HEK293 (cell line): ENCODE measurements at regions not wholly inside any gene's neighbourhood (a gene's known extent, or its start where the extent isn't known, plus 50 kb on each side); places are given as distances from the start of the nearest gene placed in this dataset.

Source experiments
- CTCF ChIA-PET: fragments of 350-600 bp; formaldehyde crosslinking; extraction: SDS; loops from one replicate; lab custom pipeline; 2021; ENCODE audit warnings: antibody characterized with exemption; lab: Yijun Ruan, JAX
- POLR2A ChIA-PET: fragments of 300-600 bp; formaldehyde crosslinking; extraction: SDS; loops from one replicate; lab custom pipeline; 2020; ENCODE audit warnings: antibody characterized with exemption, inconsistent platforms; lab: Yijun Ruan, JAX
- H3K27ac ChIP-seq: fragments of 200-500 bp; sonication (Bioruptor generic); 2 replicates; pipeline ENCODE4 v1.5.1; 2014; ENCODE audit warnings: low read depth, low read length, control low read depth, inconsistent platforms; ENCODE audit errors: extremely low read depth
- H3K36me3 ChIP-seq, 2 experiments: fragments of 200-500 bp in 1 of 2; sonication (Bioruptor generic) in 1 of 2; 1 replicate in 1 of 2; 2 replicates in 1 of 2; pipeline ENCODE4 v1.5.1; 2014 to 2017; ENCODE audit warnings: inconsistent platforms in 2 of 2, low read length in 2 of 2; ENCODE audit not compliant: control insufficient read depth in 2 of 2, insufficient read depth in 1 of 2
- H3K4me1 ChIP-seq: fragments of 200-500 bp; sonication (Bioruptor generic); 2 replicates; pipeline ENCODE4 v1.5.1; 2014; ENCODE audit warnings: mild to moderate bottlenecking, low read length, inconsistent platforms; ENCODE audit not compliant: control insufficient read depth, insufficient read depth
- H3K4me3 ChIP-seq: 2 replicates; pipeline ENCODE4 v1.5.1; 2011; ENCODE audit warnings: low read depth, mild to moderate bottlenecking, control low read depth, low read length, moderate library complexity
- H3K9me3 ChIP-seq: fragments of 200-500 bp; sonication (Bioruptor generic); 2 replicates; pipeline ENCODE4 v1.5.1; 2014; ENCODE audit warnings: low read depth, low read length, inconsistent platforms; ENCODE audit not compliant: control insufficient read depth, insufficient read depth
- HOXC10 ChIP-seq: sonication (generic); formaldehyde crosslinking; IDR thresholded peaks from 2 replicates; pipeline ENCODE4 v1.8.1; 2023; ENCODE audit warnings: mild to moderate bottlenecking, missing genetic modification reagents
- PBX3 ChIP-seq: sonication (generic); formaldehyde crosslinking; IDR thresholded peaks from 2 replicates; pipeline ENCODE4 v1.8.1; 2022; ENCODE audit warnings: mild to moderate bottlenecking, moderate library complexity, missing genetic modification reagents
- PRDM10 ChIP-seq: fragments of 450-650 bp; formaldehyde crosslinking; IDR thresholded peaks from 2 replicates; pipeline ENCODE4 v1.5.1; 2016; ENCODE audit warnings: missing biosample characterization, missing genetic modification characterization
- RBAK ChIP-seq: fragments of 450-650 bp; formaldehyde crosslinking; IDR thresholded peaks from 2 replicates; pipeline ENCODE4 v1.5.1; 2016; ENCODE audit warnings: missing biosample characterization, missing genetic modification characterization
- SALL2 ChIP-seq: fragments of 450-650 bp; formaldehyde crosslinking; IDR thresholded peaks from 2 replicates; pipeline ENCODE4 v1.5.0; 2017; ENCODE audit warnings: missing biosample characterization, mild to moderate bottlenecking, missing genetic modification characterization, borderline replicate concordance
- SETDB1 ChIP-seq: IDR thresholded peaks from one replicate; pipeline ENCODE4 v1.6.1; 2017; ENCODE audit warnings: mild to moderate bottlenecking, low read length, moderate library complexity, mixed read lengths; ENCODE audit not compliant: insufficient read length
- SP2 ChIP-seq: fragments of 450-650 bp; formaldehyde crosslinking; IDR thresholded peaks from 2 replicates; pipeline ENCODE4 v1.5.1; 2016; ENCODE audit warnings: missing biosample characterization, missing genetic modification characterization
- TSHZ1 ChIP-seq: fragments of 450-650 bp; formaldehyde crosslinking; IDR thresholded peaks from 2 replicates; pipeline ENCODE4 v1.5.1; 2016; ENCODE audit warnings: missing biosample characterization, missing genetic modification characterization, borderline replicate concordance
- ZFHX2 ChIP-seq: fragments of 450-650 bp; formaldehyde crosslinking; conservative IDR thresholded peaks from 2 replicates; pipeline ENCODE4 v1.5.1; 2016; ENCODE audit warnings: missing biosample characterization, missing genetic modification characterization
- ZFP3 ChIP-seq: fragments of 450-650 bp; formaldehyde crosslinking; IDR thresholded peaks from 2 replicates; pipeline ENCODE4 v1.5.1; 2016; ENCODE audit warnings: low read depth, missing biosample characterization, missing genetic modification characterization
- ZNF114 ChIP-seq: fragments of 450-650 bp; formaldehyde crosslinking; IDR thresholded peaks from 2 replicates; pipeline ENCODE4 v1.5.0; 2017; ENCODE audit warnings: missing biosample characterization, missing genetic modification characterization
- ZNF16 ChIP-seq: fragments of 450-650 bp; formaldehyde crosslinking; IDR thresholded peaks from 2 replicates; pipeline ENCODE4 v1.5.1; 2016; ENCODE audit warnings: low read depth, missing biosample characterization, missing genetic modification characterization
- ZNF184 ChIP-seq: fragments of 450-650 bp; IDR thresholded peaks from 2 replicates; pipeline ENCODE4 v1.5.1; 2018; ENCODE audit warnings: missing biosample characterization, mild to moderate bottlenecking, missing genetic modification characterization
- ZNF2 ChIP-seq: fragments of 450-650 bp; formaldehyde crosslinking; IDR thresholded peaks from 2 replicates; pipeline ENCODE4 v1.5.1; 2016; ENCODE audit warnings: missing biosample characterization, missing genetic modification characterization
- ZNF239 ChIP-seq: fragments of 450-650 bp; formaldehyde crosslinking; IDR thresholded peaks from 2 replicates; pipeline ENCODE4 v1.5.1; 2016; ENCODE audit warnings: missing biosample characterization, missing genetic modification characterization
- ZNF311 ChIP-seq: fragments of 450-650 bp; formaldehyde crosslinking; IDR thresholded peaks from 2 replicates; pipeline ENCODE4 v1.5.1; 2017; ENCODE audit warnings: missing biosample characterization, missing genetic modification characterization, borderline replicate concordance
- ZNF335 ChIP-seq: fragments of 450-650 bp; formaldehyde crosslinking; conservative IDR thresholded peaks from 2 replicates; pipeline ENCODE4 v1.5.1; 2016; ENCODE audit warnings: missing biosample characterization, missing genetic modification characterization
- ZNF350 ChIP-seq: fragments of 450-650 bp; formaldehyde crosslinking; IDR thresholded peaks from 2 replicates; pipeline ENCODE4 v1.5.0; 2017; ENCODE audit warnings: missing biosample characterization, mild to moderate bottlenecking, missing genetic modification characterization
- ZNF529 ChIP-seq: fragments of 450-650 bp; formaldehyde crosslinking; IDR thresholded peaks from 2 replicates; pipeline ENCODE4 v1.5.1; 2017; ENCODE audit warnings: missing genetic modification characterization, missing biosample characterization; ENCODE audit not compliant: insufficient replicate concordance
- ZNF558 ChIP-seq: fragments of 450-650 bp; formaldehyde crosslinking; IDR thresholded peaks from 2 replicates; pipeline ENCODE4 v1.5.1; 2016; ENCODE audit warnings: missing biosample characterization, missing genetic modification characterization
- ZNF580 ChIP-seq: fragments of 450-650 bp; formaldehyde crosslinking; IDR thresholded peaks from 2 replicates; pipeline ENCODE4 v1.5.1; 2016; ENCODE audit warnings: missing biosample characterization, missing genetic modification characterization
- ZNF639 ChIP-seq: fragments of 450-650 bp; formaldehyde crosslinking; IDR thresholded peaks from 2 replicates; pipeline ENCODE4 v1.5.1; 2016; ENCODE audit warnings: missing biosample characterization, missing genetic modification characterization
- ZNF654 ChIP-seq: fragments of 450-650 bp; formaldehyde crosslinking; IDR thresholded peaks from 2 replicates; pipeline ENCODE4 v1.5.1; 2016; ENCODE audit warnings: low read depth, missing biosample characterization, missing genetic modification characterization
- ZNF664 ChIP-seq: fragments of 450-650 bp; formaldehyde crosslinking; IDR thresholded peaks from 2 replicates; pipeline ENCODE4 v1.5.1; 2016; ENCODE audit warnings: missing biosample characterization, missing genetic modification characterization
- ZNF701 ChIP-seq: fragments of 450-650 bp; formaldehyde crosslinking; IDR thresholded peaks from 2 replicates; pipeline ENCODE4 v1.5.1; 2016; ENCODE audit warnings: missing biosample characterization, missing genetic modification characterization
- ZNF776 ChIP-seq: fragments of 450-650 bp; formaldehyde crosslinking; IDR thresholded peaks from 2 replicates; pipeline ENCODE4 v1.5.0; 2017; ENCODE audit warnings: missing biosample characterization, missing genetic modification characterization, borderline replicate concordance

GRCh38 chr13:37925878-37926473, 56.4 kb upstream of the TRPC4 start:
- CTCF ChIA-PET = no interaction called here
- no peaks in the 10 kb centered on the region for H3K36me3 ChIP-seq

GRCh38 chr13:37923236-37923635, 53.7 kb upstream of the TRPC4 start:
- H3K4me3 ChIP-seq = no peak overlapping the region
- H3K4me1 ChIP-seq = no peaks in the 10 kb centered on the region
- H3K9me3 ChIP-seq = no peaks in the 10 kb centered on the region
- no peaks in the 10 kb centered on the region for H3K36me3 ChIP-seq
- TF ChIP-seq ZNF114 (tag by site-specific recombination) = no peak
- TF ChIP-seq ZNF776 (tag by site-specific recombination) = no peak
- no peak for TF ChIP-seq ZNF558 (tag by site-specific recombination)
- no peak for TF ChIP-seq ZNF2
- TF ChIP-seq ZNF639 (tag by site-specific recombination) = no peak
- no peak for TF ChIP-seq ZNF311
- no peak for TF ChIP-seq PRDM10
- TF ChIP-seq HOXC10 (CRISPR knock-in tag) = no peak
- H3K27ac ChIP-seq = no peak overlapping the region
- POLR2A ChIA-PET = no interaction called here
- CTCF ChIA-PET = no interaction called here

More at GRCh38 chr13:37925878-37926473, 56.4 kb upstream of the TRPC4 start:
- POLR2A ChIA-PET = no interaction called here
- H3K4me1 ChIP-seq = no peaks in the 10 kb centered on the region
- H3K9me3 ChIP-seq = no peaks in the 10 kb centered on the region
- TF ChIP-seq ZNF529 (tag by site-specific recombination) (no peak), ZNF580 (no peak), ZNF335 (tag by site-specific recombination) (no peak), RBAK (tag by site-specific recombination) (no peak), ZNF114 (tag by site-specific recombination) (no peak), SP2 (tag by site-specific recombination) (no peak), ZNF664 (no peak), ZFP3 (tag by site-specific recombination) (no peak), ZNF239 (tag by site-specific recombination) (no peak), ZNF16 (tag by site-specific recombination) (no peak), PBX3 (CRISPR knock-in tag) (no peak), ZNF184 (tag by site-specific recombination) (no peak), SALL2 (tag by site-specific recombination) (no peak), ZFHX2 (no peak), TSHZ1 (tag by site-specific recombination) (no peak), ZNF311 (no peak), ZNF654 (tag by site-specific recombination) (no peak), ZNF350 (tag by site-specific recombination) (no peak), SETDB1 (no peak), ZNF701 (tag by site-specific recombination) (no peak)
- H3K4me3 ChIP-seq = no peak overlapping the region
- no peak overlapping the region for H3K27ac ChIP-seq
